Loucy (cell line): ENCODE measurements at regions not wholly inside any gene's neighbourhood (a gene's known extent, or its start where the extent isn't known, plus 50 kb on each side); places are given as distances from the start of the nearest gene placed in this dataset.

ENCODE experiments used
- H2AFZ ChIP-seq: fragments of 200-600 bp; sonication (generic); 2 replicates; pipeline ENCODE4 v1.6.0; 2016; ENCODE audit warnings: antibody characterized with exemption, mild to moderate bottlenecking, low read length, moderate library complexity
- H3F3A ChIP-seq: fragments of 200-600 bp; 2 replicates; pipeline ENCODE4 v1.6.0; 2016; ENCODE audit warnings: antibody characterized with exemption, low read depth, mild to moderate bottlenecking
- H3K27me3 ChIP-seq: fragments of 200-600 bp; sonication (generic); 2 replicates; pipeline ENCODE4 v1.6.1; 2014; ENCODE audit warnings: low read length, mild to moderate bottlenecking; ENCODE audit not compliant: insufficient read depth, poor library complexity, severe bottlenecking
- H3K36me3 ChIP-seq: fragments of 200-600 bp; sonication (generic); 2 replicates; pipeline ENCODE4 v1.6.1; 2016; ENCODE audit warnings: low read length; ENCODE audit not compliant: insufficient read depth
- H3K4me1 ChIP-seq: fragments of 200-600 bp; sonication (generic); 2 replicates; pipeline ENCODE4 v1.5.1; 2014; ENCODE audit warnings: low read length, mild to moderate bottlenecking; ENCODE audit not compliant: insufficient read depth, poor library complexity, severe bottlenecking
- H3K4me2 ChIP-seq: fragments of 200-600 bp; sonication (generic); 2 replicates; pipeline ENCODE4 v1.6.0; 2014; ENCODE audit warnings: antibody characterized with exemption, low read length, low read depth, mild to moderate bottlenecking; ENCODE audit not compliant: poor library complexity, severe bottlenecking
- H3K4me3 ChIP-seq: fragments of 200-600 bp; sonication (generic); 2 replicates; pipeline ENCODE4 v1.5.1; 2014; ENCODE audit warnings: low read length, mild to moderate bottlenecking, mixed read lengths; ENCODE audit not compliant: poor library complexity, severe bottlenecking
- H3K79me2 ChIP-seq: fragments of 200-600 bp; sonication (generic); 2 replicates; pipeline ENCODE4 v1.6.1; 2014; ENCODE audit warnings: low read length; ENCODE audit not compliant: insufficient read depth
- H3K9ac ChIP-seq: fragments of 200-600 bp; sonication (generic); 2 replicates; pipeline ENCODE4 v1.6.0; 2014; ENCODE audit warnings: mild to moderate bottlenecking, low read depth, low read length, moderate library complexity; ENCODE audit not compliant: poor library complexity, severe bottlenecking
- H3K9me2 ChIP-seq: fragments of 200-600 bp; sonication (generic); replicated peaks from 2 replicates; pipeline ENCODE4 v1.6.1; 2016; ENCODE audit warnings: low read depth, low read length, mixed read lengths
- H3K9me3 ChIP-seq: fragments of 200-600 bp; sonication (generic); 2 replicates; pipeline ENCODE4 v1.6.1; 2014; ENCODE audit warnings: mild to moderate bottlenecking, antibody characterized with exemption, low read length, low read depth; ENCODE audit not compliant: insufficient read depth
- H4K20me1 ChIP-seq: fragments of 200-600 bp; sonication (generic); 2 replicates; pipeline ENCODE4 v1.6.0; 2014; ENCODE audit warnings: antibody characterized with exemption, low read length, mild to moderate bottlenecking; ENCODE audit not compliant: insufficient read depth, poor library complexity, severe bottlenecking
- EZH2phosphoT487 ChIP-seq: fragments of 200-600 bp; IDR thresholded peaks from 2 replicates; pipeline ENCODE4 v1.6.1; 2018; ENCODE audit warnings: antibody characterized with exemption, mild to moderate bottlenecking, moderate library complexity, borderline replicate concordance
- TF ChIP-seq, protein P1 (sequence below): fragments of 200-600 bp; sonication (generic); conservative IDR thresholded peaks from 2 replicates; pipeline ENCODE4 v1.5.1; 2014; ENCODE audit warnings: mild to moderate bottlenecking, antibody characterized with exemption, low read length

DNA sequence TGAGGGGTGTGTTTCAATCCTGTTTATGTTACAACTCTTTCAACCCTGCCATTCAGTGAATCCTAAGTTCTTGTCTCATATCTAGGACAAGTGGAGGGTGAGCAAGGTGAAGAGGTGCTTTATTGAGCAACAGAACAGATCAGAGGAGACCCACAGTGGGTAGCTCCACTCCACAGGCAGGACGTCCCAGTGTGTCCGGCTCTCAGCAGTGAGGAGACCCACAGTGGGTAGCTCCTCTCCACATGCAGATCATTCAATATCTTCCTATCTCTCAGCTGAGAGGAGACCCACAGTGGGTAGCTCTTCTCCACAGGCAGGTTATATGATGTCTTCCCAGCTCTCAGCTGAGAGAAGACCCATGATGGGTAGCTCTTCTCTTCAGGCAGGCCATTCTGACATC is 556.7 kb downstream of the SI start:
- Histone ChIP-seq H3K27me3 (no peaks in the 10 kb centered on the region), H3K4me1 (no peaks in the 10 kb centered on the region), H3K79me2 (no peaks in the 10 kb centered on the region), H3F3A (no peaks in the 10 kb centered on the region), H3K9me2 (no peaks in the 10 kb centered on the region), H3K4me3 (no peak overlapping the region), H2AFZ (no peak overlapping the region), H3K9me3 (no peaks in the 10 kb centered on the region; the same call in 1 of the 2 replicates), H3K36me3 (no peaks in the 10 kb centered on the region), H3K9ac (no peak overlapping the region), H4K20me1 (no peaks in the 10 kb centered on the region), H3K4me2 (no peak overlapping the region)
- TF ChIP-seq EZH2phosphoT487, result no peak
- TF ChIP-seq, protein P1, sequence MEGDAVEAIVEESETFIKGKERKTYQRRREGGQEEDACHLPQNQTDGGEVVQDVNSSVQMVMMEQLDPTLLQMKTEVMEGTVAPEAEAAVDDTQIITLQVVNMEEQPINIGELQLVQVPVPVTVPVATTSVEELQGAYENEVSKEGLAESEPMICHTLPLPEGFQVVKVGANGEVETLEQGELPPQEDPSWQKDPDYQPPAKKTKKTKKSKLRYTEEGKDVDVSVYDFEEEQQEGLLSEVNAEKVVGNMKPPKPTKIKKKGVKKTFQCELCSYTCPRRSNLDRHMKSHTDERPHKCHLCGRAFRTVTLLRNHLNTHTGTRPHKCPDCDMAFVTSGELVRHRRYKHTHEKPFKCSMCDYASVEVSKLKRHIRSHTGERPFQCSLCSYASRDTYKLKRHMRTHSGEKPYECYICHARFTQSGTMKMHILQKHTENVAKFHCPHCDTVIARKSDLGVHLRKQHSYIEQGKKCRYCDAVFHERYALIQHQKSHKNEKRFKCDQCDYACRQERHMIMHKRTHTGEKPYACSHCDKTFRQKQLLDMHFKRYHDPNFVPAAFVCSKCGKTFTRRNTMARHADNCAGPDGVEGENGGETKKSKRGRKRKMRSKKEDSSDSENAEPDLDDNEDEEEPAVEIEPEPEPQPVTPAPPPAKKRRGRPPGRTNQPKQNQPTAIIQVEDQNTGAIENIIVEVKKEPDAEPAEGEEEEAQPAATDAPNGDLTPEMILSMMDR, result no peak

DNA sequence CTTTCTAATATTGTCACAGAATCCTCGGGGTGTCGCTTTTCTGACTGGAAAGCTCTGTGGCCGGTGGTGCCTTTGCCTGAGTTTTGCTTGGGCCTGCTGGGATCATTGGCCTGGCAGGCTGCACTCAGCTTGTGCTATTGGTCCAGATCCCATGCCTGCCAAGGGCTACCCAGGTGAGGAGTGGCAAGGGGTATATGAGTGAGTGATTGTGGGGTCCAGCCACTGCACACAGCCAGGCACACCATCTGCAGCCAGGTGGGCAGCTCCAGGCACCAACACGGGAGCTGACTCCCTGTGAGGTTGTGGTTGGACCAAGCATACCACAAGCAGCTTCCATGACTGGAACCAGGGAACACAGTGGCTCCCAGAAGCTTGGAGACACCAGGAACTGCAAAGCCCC is 557.2 kb downstream of the SI start:
- Histone ChIP-seq H4K20me1 (no peaks in the 10 kb centered on the region), H3K27me3 (no peaks in the 10 kb centered on the region), H3K4me1 (no peaks in the 10 kb centered on the region), H3K9ac (no peak overlapping the region), H3K9me3 (no peaks in the 10 kb centered on the region; the same call in 1 of the 2 replicates), H3K36me3 (no peaks in the 10 kb centered on the region), H3F3A (no peaks in the 10 kb centered on the region), H3K4me3 (no peak overlapping the region), H3K9me2 (no peaks in the 10 kb centered on the region), H3K4me2 (no peak overlapping the region), H2AFZ (no peak overlapping the region), H3K79me2 (no peaks in the 10 kb centered on the region)
- TF ChIP-seq, protein P1, result no peak
- TF ChIP-seq EZH2phosphoT487, result no peak

DNA sequence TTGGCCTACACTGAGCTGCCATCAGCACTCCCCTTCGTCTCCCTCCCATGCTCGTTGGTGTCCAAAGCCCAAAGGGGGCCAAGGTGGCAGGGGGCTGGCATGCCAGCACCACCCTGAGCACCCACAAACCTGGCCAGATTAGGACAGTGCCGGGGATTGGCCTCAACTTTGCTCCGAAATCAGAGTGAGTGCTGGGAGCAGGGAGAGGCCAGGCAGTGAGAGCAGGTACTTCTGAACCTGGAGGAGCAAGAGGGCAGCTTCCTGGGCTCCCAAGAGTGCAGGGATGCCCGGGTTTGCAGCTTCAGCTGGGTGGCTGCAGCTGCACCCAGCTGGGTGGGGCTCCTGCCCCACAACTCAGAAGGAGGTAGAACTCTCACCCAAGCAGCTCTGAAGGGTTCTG is 563.0 kb downstream of the SI start:
- Histone ChIP-seq H2AFZ (no peak overlapping the region), H3K9ac (no peak overlapping the region), H3K4me1 (no peaks in the 10 kb centered on the region), H3F3A (no peaks in the 10 kb centered on the region), H3K27me3 (no peaks in the 10 kb centered on the region), H4K20me1 (no peaks in the 10 kb centered on the region), H3K9me2 (no peaks in the 10 kb centered on the region), H3K4me2 (no peak overlapping the region), H3K4me3 (no peak overlapping the region), H3K36me3 (no peaks in the 10 kb centered on the region), H3K9me3 (no peaks in the 10 kb centered on the region), H3K79me2 (no peaks in the 10 kb centered on the region)
- TF ChIP-seq EZH2phosphoT487, result no peak
- TF ChIP-seq, protein P1, result no peak
